HCT116 (cell line): ENCODE measurements at regions not wholly inside any gene's neighbourhood (a gene's known extent, or its start where the extent isn't known, plus 50 kb on each side); places are given as distances from the start of the nearest gene placed in this dataset.

Experiments used
- ATAC-seq: fragments of 200-7000 bp; cut with Tn5 transposase; 2 replicates; pipeline ENCODE4 v1.9.1; 2020; ENCODE audit warnings: mild to moderate bottlenecking, moderate library complexity
- BruUV-seq: library from RNA; stranded (reverse); fragments of 400-500 nt; replicated peaks from 2 replicates; lab custom pipeline; 2021; lab: Mats Ljungman, UMichigan
- CTCF ChIA-PET: fragments of 300-600 bp; sonication (Branson Sonifier 250); formaldehyde crosslinking; loops from one replicate; lab custom pipeline; 2021; ENCODE audit warnings: antibody characterized with exemption; lab: Charles Lee
- POLR2A ChIA-PET: fragments of 300-600, 350-600 bp; sonication (Branson Sonifier 250); formaldehyde crosslinking; loops from one replicate; lab custom pipeline; 2021; ENCODE audit warnings: antibody characterized with exemption; lab: Charles Lee
- RAD21 ChIA-PET, 2 experiments: fragments of 300-600 bp; sonication (Branson Sonifier 250); formaldehyde crosslinking; loops; one replicate each; lab custom pipeline; 2023; ENCODE audit warnings: low total read pairs in 2 of 2; ENCODE audit not compliant: uncharacterized antibody in 2 of 2, unreplicated experiment in 2 of 2, low non-redundant PET in 1 of 2; lab: Charles Lee
- DNase-seq: peaks from one replicate; pipeline ENCODE4 v3.0.0-alpha.2; 2010; ENCODE audit warnings: low read depth, low spot score
- H2AFZ ChIP-seq: fragments of 200-600 bp; shearing (Covaris generic), sonication (generic); 2 replicates; pipeline ENCODE4 v1.6.1; 2017; ENCODE audit warnings: low read depth, mixed run types, mixed read lengths, antibody characterized with exemption, low read length; ENCODE audit not compliant: poor library complexity, severe bottlenecking
- H3K27ac ChIP-seq: 2 replicates; pipeline ENCODE4 v1.5.1; 2012; ENCODE audit warnings: low read depth, low read length
- H3K27me3 ChIP-seq: fragments of 200-600 bp; sonication (generic); 2 replicates; pipeline ENCODE4 v1.6.1; 2016; ENCODE audit warnings: mixed run types, low read length, mixed read lengths; ENCODE audit not compliant: insufficient read depth
- H3K36me3 ChIP-seq, 2 experiments: fragments of 200-500 bp in 1 of 2; fragments of 200-600 bp in 1 of 2; sonication (Bioruptor generic) in 1 of 2; sonication (generic) in 1 of 2; 2 replicates each; pipeline versions ENCODE4 v1.5.1 to v1.6.1; 2014 to 2016; ENCODE audit warnings: low read length in 2 of 2, inconsistent platforms in 1 of 2, mixed read lengths in 1 of 2, mixed run types in 1 of 2; ENCODE audit not compliant: insufficient read depth in 2 of 2, control insufficient read depth in 1 of 2
- H3K4me1 ChIP-seq, 2 experiments: fragments of 200-600 bp in 1 of 2; sonication (generic) in 1 of 2; 2 replicates each; pipeline versions ENCODE4 v1.5.1 to v1.6.1; 2012 to 2017; ENCODE audit warnings: low read length in 2 of 2, inconsistent platforms in 1 of 2, mild to moderate bottlenecking in 1 of 2, mixed read lengths in 1 of 2, mixed run types in 1 of 2, moderate library complexity in 1 of 2; ENCODE audit not compliant: insufficient read depth in 2 of 2, control insufficient read depth in 1 of 2
- H3K4me2 ChIP-seq: fragments of 200-600 bp; sonication (generic); 2 replicates; pipeline ENCODE4 v1.6.1; 2017; ENCODE audit warnings: mixed run types, low read length, mixed read lengths
- H3K4me3 ChIP-seq, 2 experiments: fragments of 200-600 bp in 1 of 2; sonication (generic) in 1 of 2; replicated peaks in 1 of 2; 2 replicates each; pipeline ENCODE4 v1.5.1; 2011 to 2016; ENCODE audit warnings: low read length in 2 of 2, control low read depth in 1 of 2, low read depth in 1 of 2, mild to moderate bottlenecking in 1 of 2, mixed read lengths in 1 of 2, mixed run types in 1 of 2
- H3K79me2 ChIP-seq: fragments of 200-600 bp; sonication (generic); 2 replicates; pipeline ENCODE4 v1.6.1; 2017; ENCODE audit warnings: mild to moderate bottlenecking, mixed run types, low read length, moderate library complexity, mixed read lengths; ENCODE audit not compliant: insufficient read depth
- H3K9ac ChIP-seq: fragments of 200-600 bp; sonication (generic); 2 replicates; pipeline ENCODE4 v1.6.1; 2016; ENCODE audit warnings: low read length, mixed read lengths
- H3K9me2 ChIP-seq: fragments of 200-600 bp; sonication (generic), shearing (Covaris generic); 2 replicates; pipeline ENCODE4 v1.6.1; 2017; ENCODE audit warnings: mixed run types, mild to moderate bottlenecking, moderate library complexity; ENCODE audit not compliant: insufficient read depth
- H3K9me3 ChIP-seq, 2 experiments: fragments of 200-500 bp in 1 of 2; fragments of 200-600 bp in 1 of 2; sonication (Bioruptor generic) in 1 of 2; sonication (generic) in 1 of 2; 2 replicates each; pipeline ENCODE4 v1.6.1; 2014 to 2017; ENCODE audit warnings: low read length in 2 of 2, mixed read lengths in 2 of 2, inconsistent platforms in 1 of 2, low read depth in 1 of 2, mild to moderate bottlenecking in 1 of 2, mixed run types in 1 of 2, moderate library complexity in 1 of 2; ENCODE audit not compliant: control insufficient read depth in 1 of 2, insufficient read depth in 1 of 2
- H4K20me1 ChIP-seq: fragments of 200-600 bp; sonication (generic), shearing (Covaris generic); 2 replicates; pipeline ENCODE4 v1.6.1; 2017; ENCODE audit warnings: mixed run types, mild to moderate bottlenecking, moderate library complexity; ENCODE audit not compliant: insufficient read depth
- ELF1 ChIP-seq: IDR thresholded peaks from 2 replicates; pipeline ENCODE4 v1.6.1; 2012; ENCODE audit warnings: low read depth, borderline replicate concordance
- FOSL1 ChIP-seq: IDR thresholded peaks from 2 replicates; pipeline ENCODE4 v1.6.1; 2012; ENCODE audit warnings: low read depth
- POLR2A ChIP-seq: IDR thresholded peaks from 2 replicates; pipeline ENCODE4 v1.7.0; 2011; ENCODE audit warnings: borderline replicate concordance; ENCODE audit not compliant: insufficient read depth, insufficient read length; ENCODE audit errors: extremely low read depth
- POLR2AphosphoS5 ChIP-seq: IDR thresholded peaks from 2 replicates; pipeline ENCODE4 v1.6.1; 2011; ENCODE audit warnings: mild to moderate bottlenecking, low read depth, low read length, moderate library complexity
- SIN3A ChIP-seq: IDR thresholded peaks from 2 replicates; pipeline ENCODE4 v1.6.1; 2012; ENCODE audit warnings: low read depth
- SP1 ChIP-seq: IDR thresholded peaks from 2 replicates; pipeline ENCODE4 v1.6.1; 2012; ENCODE audit warnings: low read depth
- ZFX ChIP-seq: fragments of 450-650 bp; IDR thresholded peaks from 2 replicates; pipeline ENCODE4 v1.6.1; 2017
- ZNF274 ChIP-seq: fragments of 200-500 bp; sonication (Bioruptor generic); IDR thresholded peaks from 2 replicates; pipeline ENCODE4 v1.6.1; 2014; ENCODE audit warnings: mild to moderate bottlenecking, low read depth, low read length, inconsistent platforms
- intact Hi-C: fragments of 100-400 bp; cut with micrococcal nuclease; formaldehyde crosslinking; loops from 2 replicates; pipeline ENCODE4 v1.10.0; 2022
- TF ChIP-seq, protein P1 (sequence below): IDR thresholded peaks from 2 replicates; pipeline ENCODE4 v1.6.1; 2012

GRCh38 chr1:90837420-90837819, 120.3 kb upstream of the BARHL2 start:
- H2AFZ ChIP-seq, result no peak overlapping the region
- ATAC-seq (no peak), DNase-seq (no peak)
- H3K4me2 ChIP-seq, result no peak overlapping the region
- RAD21 ChIA-PET, result no interaction called here
- H3K9me2 ChIP-seq, result no peaks in the 10 kb centered on the region
- no peak overlapping the region for H3K9ac ChIP-seq
- no peaks in the 10 kb centered on the region for H3K36me3 ChIP-seq
- H3K9me3 ChIP-seq, result no peaks in the 10 kb centered on the region
- no peak overlapping the region for H3K4me3 ChIP-seq
- H4K20me1 ChIP-seq, result no peaks in the 10 kb centered on the region
- no TSS peak for BruUV-seq
- H3K27me3 ChIP-seq, result no peaks in the 10 kb centered on the region
- no peaks in the 10 kb centered on the region for H3K4me1 ChIP-seq
- no peaks in the 10 kb centered on the region for H3K79me2 ChIP-seq
- CTCF ChIA-PET, result no interaction called here
- POLR2A ChIA-PET, result no interaction called here
- TF ChIP-seq SIN3A (no peak), FOSL1 (no peak), POLR2AphosphoS5 (no peak), ELF1 (no peak)
- intact Hi-C loops, result no loop called here
- H3K27ac ChIP-seq, result no peak overlapping the region

GRCh38 chr1:90836345-90836679, 119.2 kb upstream of the BARHL2 start:
- CTCF ChIA-PET, result no interaction called here
- no peak overlapping the region for H3K9ac ChIP-seq
- H2AFZ ChIP-seq, result no peak overlapping the region
- H3K27me3 ChIP-seq, result no peaks in the 10 kb centered on the region
- no peaks in the 10 kb centered on the region for H3K79me2 ChIP-seq
- ATAC-seq, result no peak
- RAD21 ChIA-PET, result no interaction called here
- no peaks in the 10 kb centered on the region for H4K20me1 ChIP-seq
- no peak for DNase-seq
- no peak overlapping the region for H3K4me3 ChIP-seq
- no TSS peak for BruUV-seq
- intact Hi-C loops, result no loop called here
- TF ChIP-seq POLR2A (no peak), SP1 (no peak), ZNF274 (no peak), ZFX (no peak)
- TF ChIP-seq, protein P1, sequence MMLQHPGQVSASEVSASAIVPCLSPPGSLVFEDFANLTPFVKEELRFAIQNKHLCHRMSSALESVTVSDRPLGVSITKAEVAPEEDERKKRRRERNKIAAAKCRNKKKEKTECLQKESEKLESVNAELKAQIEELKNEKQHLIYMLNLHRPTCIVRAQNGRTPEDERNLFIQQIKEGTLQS, result no peak
- H3K27ac ChIP-seq, result no peak overlapping the region
- H3K4me2 ChIP-seq, result no peak overlapping the region
- H3K9me2 ChIP-seq, result no peaks in the 10 kb centered on the region
- no peaks in the 10 kb centered on the region for H3K4me1 ChIP-seq
- H3K36me3 ChIP-seq, result no peaks in the 10 kb centered on the region
- POLR2A ChIA-PET, result no interaction called here
- H3K9me3 ChIP-seq, result no peaks in the 10 kb centered on the region
